ENCODE measurements at regions not wholly inside any gene's neighbourhood (a gene's known extent, or its start where the extent isn't known, plus 50 kb on each side); places are given as distances from the start of the nearest gene placed in this dataset.

GRCh38 chr17:54172096-54172984 is 349.6 kb downstream of the KIF2B start:
- H3K36me3 ChIP-seq = no peaks in the 10 kb centered on the region
- H3K9me3 ChIP-seq = no peaks in the 10 kb centered on the region
- H3K27me3 ChIP-seq = no peaks in the 10 kb centered on the region
- no peak overlapping the region for H3K4me3 ChIP-seq
- DNase-seq = no peak
- H3K4me1 ChIP-seq (ENCODE audit: insufficient read depth) = no peaks in the 10 kb centered on the region
- no peak overlapping the region for H3K27ac ChIP-seq
- WGBS, 3 donors = 14 to 20% (median 15%) methylated on average over 3 of the region's 3 CpGs
- intact Hi-C loops (cut with DNase I) = no loop called here
- TF ChIP-seq EP300 (IDR thresholded peaks at IDR 0.05) (no peak), CTCF (IDR thresholded peaks at IDR 0.05) (no peak), POLR2A (IDR thresholded peaks at IDR 0.05) (no peak)

- intact Hi-C loops (cut with DNase I) = no loop called here
- no peak for DNase-seq
- TF ChIP-seq CTCF (IDR thresholded peaks at IDR 0.05) = no peak
- no peak for TF ChIP-seq POLR2A (IDR thresholded peaks at IDR 0.05)
- TF ChIP-seq EP300 (IDR thresholded peaks at IDR 0.05) = no peak
- Histone ChIP-seq H3K27me3 (no peaks in the 10 kb centered on the region), H3K36me3 (no peaks in the 10 kb centered on the region), H3K4me1 (ENCODE audit: insufficient read depth) (no peaks in the 10 kb centered on the region), H3K4me3 (no peak overlapping the region), H3K27ac (no peak overlapping the region), H3K9me3 (no peaks in the 10 kb centered on the region)
Observed at GRCh38 chr17:54172985-54173316, 350.2 kb downstream of the KIF2B start.

GRCh38 chr17:54177606-54178308 is 355.0 kb downstream of the KIF2B start:
- DNase-seq = no peak
- no peak overlapping the region for H3K4me3 ChIP-seq
- no peaks in the 10 kb centered on the region for H3K4me1 ChIP-seq (ENCODE audit: insufficient read depth)
- intact Hi-C loops (cut with DNase I) = no loop called here
- no peaks in the 10 kb centered on the region for H3K27me3 ChIP-seq
- TF ChIP-seq EP300 (IDR thresholded peaks at IDR 0.05) (no peak), POLR2A (IDR thresholded peaks at IDR 0.05) (no peak), CTCF (IDR thresholded peaks at IDR 0.05) (no peak)
- WGBS, 3 donors = 74 to 83% (median 77%) methylated on average over 4 of the region's 4 CpGs
- H3K27ac ChIP-seq = no peak overlapping the region
- H3K36me3 ChIP-seq = no peaks in the 10 kb centered on the region
- H3K9me3 ChIP-seq = no peaks in the 10 kb centered on the region

GRCh38 chr17:54180950-54181349 is 358.2 kb downstream of the KIF2B start:
- no peak for TF ChIP-seq CTCF (IDR thresholded peaks at IDR 0.05)
- TF ChIP-seq EP300 (IDR thresholded peaks at IDR 0.05) = no peak
- TF ChIP-seq POLR2A (IDR thresholded peaks at IDR 0.05) = no peak
- Histone ChIP-seq H3K4me1 (ENCODE audit: insufficient read depth) (no peaks in the 10 kb centered on the region), H3K4me3 (no peak overlapping the region), H3K36me3 (no peaks in the 10 kb centered on the region), H3K9me3 (no peaks in the 10 kb centered on the region), H3K27me3 (no peaks in the 10 kb centered on the region), H3K27ac (no peak overlapping the region)
- no peak for DNase-seq
- 4 to 14% (median 7%) methylated on average over 4 of the region's 4 CpGs for WGBS, 3 donors
- intact Hi-C loops (cut with DNase I) = loop anchor here in 1 of 4 donors (5.0 kb wide), 1 partner anchor 51 kb away; no protein-coding TSS in a partner anchor
